IMR-90 (cell line): ENCODE measurements at regions not wholly inside any gene's neighbourhood (a gene's known extent, or its start where the extent isn't known, plus 50 kb on each side); places are given as distances from the start of the nearest gene placed in this dataset.

ENCODE experiments used
- ATAC-seq: fragments of 200-7000 bp; cut with Tn5 transposase; 2 replicates; pipeline ENCODE4 v1.9.1; 2020; ENCODE audit warnings: low read depth, mild to moderate bottlenecking, moderate library complexity
- BruUV-seq: library from RNA; stranded (reverse); fragments of 400-500 nt; replicated peaks from 2 replicates; lab custom pipeline; 2021; lab: Mats Ljungman, UMichigan
- CTCF ChIA-PET: fragments of 300-600 bp; formaldehyde crosslinking; extraction: SDS; loops from one replicate; lab custom pipeline; 2021; ENCODE audit warnings: antibody characterized with exemption; lab: Yijun Ruan, JAX
- POLR2A ChIA-PET: fragments of 300-600 bp; sonication (Branson Sonifier 250); formaldehyde crosslinking; loops from one replicate; lab custom pipeline; 2022; ENCODE audit warnings: antibody characterized with exemption; ENCODE audit not compliant: unreplicated experiment; lab: Charles Lee
- DNase-seq: peaks from one replicate; pipeline ENCODE4 v3.0.0; 2013
- H2AFZ ChIP-seq: replicated peaks from 2 replicates; pipeline ENCODE3; 2013; ENCODE audit warnings: low read length, mild to moderate bottlenecking; ENCODE audit not compliant: poor library complexity
- H2AK5ac ChIP-seq: 2 replicates; pipeline ENCODE4 v1.6.1; 2013; ENCODE audit warnings: low read depth, low read length, inconsistent platforms
- H2AK9ac ChIP-seq: replicated peaks from 2 replicates; pipeline ENCODE3; 2013; ENCODE audit warnings: mild to moderate bottlenecking, low read depth, low read length, moderate library complexity; ENCODE audit not compliant: poor library complexity
- H2BK120ac ChIP-seq: 2 replicates; pipeline ENCODE4 v1.6.1; 2013; ENCODE audit warnings: low read depth, low read length, inconsistent platforms
- H2BK15ac ChIP-seq: 3 replicates; pipeline ENCODE4 v1.6.1; 2013; ENCODE audit warnings: low read depth, low read length, inconsistent platforms
- H2BK20ac ChIP-seq: 2 replicates; pipeline ENCODE4 v1.6.1; 2013; ENCODE audit warnings: low read depth, mild to moderate bottlenecking, inconsistent platforms, low read length, moderate library complexity
- H2BK5ac ChIP-seq: 2 replicates; pipeline ENCODE4 v1.6.1; 2013; ENCODE audit warnings: mild to moderate bottlenecking, low read depth, low read length, inconsistent platforms; ENCODE audit not compliant: poor library complexity, severe bottlenecking
- H3K14ac ChIP-seq: replicated peaks from 2 replicates; pipeline ENCODE4 v1.6.1; 2013; ENCODE audit warnings: low read depth, low read length, inconsistent platforms
- H3K18ac ChIP-seq: 2 replicates; pipeline ENCODE4 v1.6.1; 2013; ENCODE audit warnings: low read depth, low read length, control low read depth
- H3K23ac ChIP-seq: 2 replicates; pipeline ENCODE4 v1.6.1; 2013; ENCODE audit warnings: low read depth, low read length, inconsistent platforms
- H3K27ac ChIP-seq: 2 replicates; pipeline ENCODE4 v1.5.1; 2013; ENCODE audit warnings: mild to moderate bottlenecking, control low read depth, low read length; ENCODE audit not compliant: insufficient read depth
- H3K27me3 ChIP-seq: 2 replicates; pipeline ENCODE4 v1.6.1; 2013; ENCODE audit warnings: low read length; ENCODE audit not compliant: control insufficient read depth, insufficient read depth
- H3K36me3 ChIP-seq: 2 replicates; pipeline ENCODE4 v1.6.1; 2013; ENCODE audit warnings: low read length, mixed read lengths; ENCODE audit not compliant: control insufficient read depth, insufficient read depth
- H3K4ac ChIP-seq: 2 replicates; pipeline ENCODE4 v1.6.1; 2013; ENCODE audit warnings: low read depth, low read length, inconsistent platforms
- H3K4me1 ChIP-seq: 2 replicates; pipeline ENCODE4 v1.6.1; 2013; ENCODE audit warnings: low read length, mixed read lengths; ENCODE audit not compliant: control insufficient read depth, insufficient read depth
- H3K4me2 ChIP-seq: 2 replicates; pipeline ENCODE4 v1.6.1; 2013; ENCODE audit warnings: low read depth, mild to moderate bottlenecking, control low read depth, low read length, moderate library complexity
- H3K4me3 ChIP-seq: 2 replicates; pipeline ENCODE4 v1.5.1; 2013; ENCODE audit warnings: low read depth, mild to moderate bottlenecking, control low read depth, low read length, moderate library complexity; ENCODE audit not compliant: insufficient read depth
- H3K56ac ChIP-seq: 2 replicates; pipeline ENCODE4 v1.6.1; 2013; ENCODE audit warnings: low read length, inconsistent platforms; ENCODE audit not compliant: insufficient read depth; ENCODE audit errors: extremely low read depth
- H3K79me1 ChIP-seq, 2 experiments: 2 replicates each; pipeline ENCODE4 v1.6.1; 2013; ENCODE audit warnings: low read length in 2 of 2, inconsistent platforms in 1 of 2, low read depth in 1 of 2
- H3K9ac ChIP-seq: 2 replicates; pipeline ENCODE4 v1.6.1; 2013; ENCODE audit warnings: low read depth, low read length, control low read depth
- H3K9me1 ChIP-seq: 2 replicates; pipeline ENCODE4 v1.6.1; 2013; ENCODE audit warnings: low read length, inconsistent platforms; ENCODE audit not compliant: insufficient read depth
- H3K9me3 ChIP-seq: 2 replicates; pipeline ENCODE4 v1.6.1; 2013; ENCODE audit warnings: low read length; ENCODE audit not compliant: control insufficient read depth, insufficient read depth
- H4K20me1 ChIP-seq: 2 replicates; pipeline ENCODE4 v1.6.1; 2013; ENCODE audit warnings: low read length, inconsistent platforms; ENCODE audit not compliant: insufficient read depth
- H4K5ac ChIP-seq: 2 replicates; pipeline ENCODE4 v1.6.1; 2013; ENCODE audit warnings: mild to moderate bottlenecking, low read depth, low read length, control low read depth
- H4K8ac ChIP-seq, 2 experiments: 2 replicates each; pipeline ENCODE4 v1.6.1; 2013; ENCODE audit warnings: low read depth in 2 of 2, low read length in 2 of 2, control low read depth in 1 of 2, inconsistent platforms in 1 of 2
- H4K91ac ChIP-seq: 2 replicates; pipeline ENCODE4 v1.6.1; 2013; ENCODE audit warnings: low read depth, low read length, inconsistent platforms; ENCODE audit not compliant: insufficient read depth
- BHLHE40 ChIP-seq: fragments of 150-350 bp; IDR thresholded peaks from 2 replicates; pipeline ENCODE4 v1.6.1; 2016; ENCODE audit warnings: mild to moderate bottlenecking, low read depth, low read length
- CEBPB ChIP-seq: IDR thresholded peaks from 2 replicates; pipeline ENCODE4 v1.6.1; 2012; ENCODE audit warnings: low read depth, low read length, improper control_type of control experiment
- CHD1 ChIP-seq: IDR thresholded peaks from 2 replicates; pipeline ENCODE4 v1.6.1; 2012; ENCODE audit warnings: low read depth, low read length, improper control_type of control experiment
- CTCF ChIP-seq: conservative IDR thresholded peaks from 2 replicates; pipeline ENCODE4 v1.5.1; 2012; ENCODE audit warnings: mild to moderate bottlenecking, low read depth, low read length, improper control_type of control experiment
- ELK1 ChIP-seq: fragments of 150-350 bp; IDR thresholded peaks from 2 replicates; pipeline ENCODE4 v1.6.1; 2016; ENCODE audit warnings: low read depth, mild to moderate bottlenecking, low read length, moderate library complexity, borderline replicate concordance
- FOS ChIP-seq: fragments of 150-350 bp; IDR thresholded peaks from 2 replicates; pipeline ENCODE4 v1.6.1; 2016; ENCODE audit warnings: low read depth, low read length
- MAFK ChIP-seq: IDR thresholded peaks from 2 replicates; pipeline ENCODE4 v1.6.1; 2012; ENCODE audit warnings: low read depth, low read length, improper control_type of control experiment
- MAZ ChIP-seq: IDR thresholded peaks from 2 replicates; pipeline ENCODE4 v1.6.1; 2012; ENCODE audit warnings: low read depth, mild to moderate bottlenecking, low read length, improper control_type of control experiment, moderate library complexity, borderline replicate concordance
- MXI1 ChIP-seq: IDR thresholded peaks from 2 replicates; pipeline ENCODE4 v1.6.1; 2012; ENCODE audit warnings: low read depth, mild to moderate bottlenecking, low read length, moderate library complexity, borderline replicate concordance
- NFE2L2 ChIP-seq: fragments of 150-350 bp; IDR thresholded peaks from 2 replicates; pipeline ENCODE4 v1.6.1; 2016; ENCODE audit warnings: low read depth, mild to moderate bottlenecking, low read length
- POLR2A ChIP-seq: IDR thresholded peaks from 2 replicates; pipeline ENCODE4 v1.6.1; 2012; ENCODE audit warnings: mild to moderate bottlenecking, low read depth, low read length
- RAD21 ChIP-seq: IDR thresholded peaks from 2 replicates; pipeline ENCODE4 v1.6.1; 2012; ENCODE audit warnings: low read length, improper control_type of control experiment
- RCOR1 ChIP-seq: IDR thresholded peaks from 2 replicates; pipeline ENCODE4 v1.6.1; 2012; ENCODE audit warnings: mild to moderate bottlenecking, low read length, improper control_type of control experiment; ENCODE audit not compliant: insufficient replicate concordance
- RFX5 ChIP-seq: IDR thresholded peaks from 2 replicates; pipeline ENCODE4 v1.8.0; 2012; ENCODE audit warnings: low read depth, mild to moderate bottlenecking, low read length, moderate library complexity
- SMC3 ChIP-seq: fragments of 150-350 bp; IDR thresholded peaks from 2 replicates; pipeline ENCODE4 v1.6.1; 2016; ENCODE audit warnings: low read depth, mild to moderate bottlenecking, antibody characterized with exemption, low read length, moderate library complexity
- WGBS, 2 experiments: methylation state at CpG; one replicate each; pipeline versions ENCODE4 v1.1.5 to v1.1.7; 2013; ENCODE audit warnings: missing lambda C conversion rate in 2 of 2; ENCODE audit not compliant: insufficient read length in 1 of 2; ENCODE audit errors: extremely low coverage in 2 of 2; 5-methylcytosine and 5-hydroxymethylcytosine counted together
- dilution Hi-C: fragments of 300-500 bp; cut with HindIII; formaldehyde crosslinking; loops from one replicate; pipeline ENCODE4 v1.14.3; 2018; ENCODE audit warnings: low sequenced_read_pairs; ENCODE audit not compliant: unreplicated experiment
- in situ Hi-C: fragments of 300-500 bp; cut with MboI; formaldehyde crosslinking; loops from 3 replicates; pipeline ENCODE4 v1.14.3; 2019; ENCODE audit warnings: low sequenced_read_pairs, inconsistent platforms, mixed read lengths
- intact Hi-C: fragments of 100-400 bp; cut with micrococcal nuclease; formaldehyde crosslinking; loops from 2 replicates; pipeline ENCODE4 v1.10.0; 2022
- TF ChIP-seq, protein P1 (sequence below): fragments of 150-350 bp; IDR thresholded peaks from 2 replicates; pipeline ENCODE4 v1.6.1; 2017; ENCODE audit warnings: mild to moderate bottlenecking, antibody characterized with exemption, low read length, low read depth

DNA sequence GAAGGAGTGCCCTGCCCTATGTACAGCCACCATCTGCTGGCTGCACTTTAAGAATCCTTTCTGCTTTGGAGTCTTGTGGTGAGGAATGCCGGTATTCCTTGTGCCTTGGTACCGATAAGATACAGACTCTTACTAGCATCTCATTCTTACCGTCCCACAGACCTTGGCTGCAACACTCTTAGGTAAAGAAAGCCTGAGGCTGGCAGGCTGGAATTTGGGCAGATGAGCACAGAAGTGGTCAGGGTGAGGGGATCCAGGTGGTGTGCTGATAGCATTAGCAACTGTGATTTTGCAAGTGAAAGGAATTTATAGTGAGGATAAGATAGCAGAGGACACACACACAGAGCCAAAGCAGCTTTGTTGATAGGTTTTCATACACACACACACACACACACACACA is 198.1 kb downstream of the ENC1 start:
- ATAC-seq, result no peak
- H3K18ac ChIP-seq, result no peak overlapping the region
- intact Hi-C loops (no loop called here), in situ Hi-C loops (no loop called here), dilution Hi-C loops (no loop called here)
- no peaks in the 10 kb centered on the region for H3K4me1 ChIP-seq
- POLR2A ChIA-PET, result no interaction called here
- H3K4me3 ChIP-seq, result no peak overlapping the region
- CTCF ChIA-PET, result interaction anchor here (0.5 kb wide), 1 partner anchor 29 kb away, joined by 3 read pairs; no protein-coding TSS in a partner anchor
- DNase-seq, result no peak
- no peak overlapping the region for H2BK20ac ChIP-seq
- H3K79me1 ChIP-seq, result no peaks in the 10 kb centered on the region
- WGBS, 2 experiments, result no CpG with 5 or more reads among the region's 3 CpGs
- H3K4me2 ChIP-seq, result no peak overlapping the region; the same call in 1 of the 2 replicates
- H3K36me3 ChIP-seq, result no peaks in the 10 kb centered on the region
- H4K8ac ChIP-seq, result no peak overlapping the region
- H3K9ac ChIP-seq, result no peak overlapping the region
- H3K9me1 ChIP-seq, result no peaks in the 10 kb centered on the region
- H2AK9ac ChIP-seq, result no peak overlapping the region
- H4K5ac ChIP-seq, result no peak overlapping the region
- H3K27me3 ChIP-seq, result peaks cover 28% of the 10 kb centered on the region
- no peak overlapping the region for H4K91ac ChIP-seq
- H2AFZ ChIP-seq, result no peak overlapping the region
- H3K27ac ChIP-seq, result no peak overlapping the region
- TF ChIP-seq, protein P1, sequence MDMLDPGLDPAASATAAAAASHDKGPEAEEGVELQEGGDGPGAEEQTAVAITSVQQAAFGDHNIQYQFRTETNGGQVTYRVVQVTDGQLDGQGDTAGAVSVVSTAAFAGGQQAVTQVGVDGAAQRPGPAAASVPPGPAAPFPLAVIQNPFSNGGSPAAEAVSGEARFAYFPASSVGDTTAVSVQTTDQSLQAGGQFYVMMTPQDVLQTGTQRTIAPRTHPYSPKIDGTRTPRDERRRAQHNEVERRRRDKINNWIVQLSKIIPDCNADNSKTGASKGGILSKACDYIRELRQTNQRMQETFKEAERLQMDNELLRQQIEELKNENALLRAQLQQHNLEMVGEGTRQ, result no peak
- no peak for TF ChIP-seq SMC3
- no peak for TF ChIP-seq POLR2A
- TF ChIP-seq RCOR1, result no peak
- TF ChIP-seq FOS, result no peak
- TF ChIP-seq ELK1, result no peak
- TF ChIP-seq MXI1, result no peak
- no peak for TF ChIP-seq RAD21
- TF ChIP-seq RFX5, result no peak
- TF ChIP-seq CHD1, result no peak
- TF ChIP-seq MAFK, result no peak
- no peak for TF ChIP-seq MAZ
- TF ChIP-seq BHLHE40, result no peak
- no peak for TF ChIP-seq CEBPB
- no peak for TF ChIP-seq CTCF
- no peak for TF ChIP-seq NFE2L2
- H3K4ac ChIP-seq, result no peak overlapping the region
- H4K20me1 ChIP-seq, result no peaks in the 10 kb centered on the region
- no peak overlapping the region for H2BK5ac ChIP-seq
- H3K9me3 ChIP-seq, result no peaks in the 10 kb centered on the region
- no peak overlapping the region for H2BK120ac ChIP-seq
- H3K56ac ChIP-seq, result no peak overlapping the region
- H3K23ac ChIP-seq, result no peak overlapping the region
- no peak overlapping the region for H2AK5ac ChIP-seq
- H2BK15ac ChIP-seq, result no peak overlapping the region
- H3K14ac ChIP-seq, result no peak overlapping the region
- BruUV-seq, result no TSS peak
